ENCODE measurements at regions not wholly inside any gene's neighbourhood (a gene's known extent, or its start where the extent isn't known, plus 50 kb on each side); places are given as distances from the start of the nearest gene placed in this dataset.

GRCh38 chr1:195569934-195570333, 1038.3 kb downstream of the KCNT2 start:
- DNase-seq (ENCODE audit: low read depth, low spot score) = no peak

DNA sequence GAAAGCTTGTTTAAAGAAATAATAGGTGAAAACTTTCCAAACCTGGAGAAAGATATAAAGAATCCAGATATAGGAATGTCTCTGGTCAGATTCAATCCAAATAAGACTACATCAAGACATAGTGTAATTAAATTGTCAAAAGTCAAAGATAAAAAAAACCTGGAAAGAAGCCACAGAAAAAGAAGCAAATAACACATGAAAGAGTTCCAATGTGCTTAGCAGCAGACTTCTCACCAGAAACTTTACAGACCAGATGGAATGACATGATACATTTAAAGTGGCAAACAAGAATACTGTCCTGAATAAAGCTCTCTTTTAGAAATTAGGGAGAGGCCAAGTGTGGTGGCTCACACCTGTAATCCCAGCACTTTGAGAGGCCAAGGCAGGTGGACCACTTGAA, 1039.9 kb downstream of the KCNT2 start:
- no peak for DNase-seq (ENCODE audit: low read depth, low spot score)

GRCh38 chr1:195562074-195562473, 1046.2 kb downstream of the KCNT2 start:
- DNase-seq (ENCODE audit: low read depth, low spot score) = no peak

DNA sequence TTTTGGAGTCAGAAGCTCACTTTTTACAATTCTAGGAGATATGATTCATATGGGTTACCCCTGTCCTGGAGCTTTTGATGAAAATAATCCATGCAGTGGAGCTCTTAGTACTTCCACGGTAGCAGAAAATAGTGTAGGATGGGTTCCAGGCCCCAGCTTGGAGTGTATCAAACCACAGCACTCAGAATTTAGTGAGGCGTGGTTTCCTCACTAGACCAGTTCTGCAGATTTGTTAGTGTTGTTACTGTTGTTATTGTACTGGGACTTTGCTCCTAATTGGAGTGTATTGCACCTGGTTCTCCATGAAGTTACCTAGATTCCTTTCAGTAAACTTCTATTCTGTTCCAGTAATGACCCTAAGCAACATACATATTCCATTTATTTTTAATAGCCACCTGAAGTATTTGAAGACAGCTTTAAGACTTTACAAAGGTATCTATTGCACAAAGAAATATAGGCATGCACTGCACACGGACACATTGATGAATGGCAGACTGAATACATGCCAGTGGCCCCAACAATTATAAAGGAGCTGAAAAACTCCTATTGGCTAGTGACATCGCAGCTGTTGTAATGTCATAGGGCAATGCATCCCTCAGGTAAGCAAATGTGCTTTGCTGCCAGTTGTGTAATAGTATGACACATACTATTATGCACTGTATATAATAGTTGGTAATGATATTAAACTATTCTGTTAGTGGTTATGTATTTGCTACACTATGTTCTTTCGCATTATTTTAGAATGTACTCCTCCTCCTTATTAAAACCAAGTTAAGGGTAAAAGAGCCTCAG, 1058.0 kb downstream of the KCNT2 start:
- no peak for DNase-seq (ENCODE audit: low read depth, low spot score)

DNA sequence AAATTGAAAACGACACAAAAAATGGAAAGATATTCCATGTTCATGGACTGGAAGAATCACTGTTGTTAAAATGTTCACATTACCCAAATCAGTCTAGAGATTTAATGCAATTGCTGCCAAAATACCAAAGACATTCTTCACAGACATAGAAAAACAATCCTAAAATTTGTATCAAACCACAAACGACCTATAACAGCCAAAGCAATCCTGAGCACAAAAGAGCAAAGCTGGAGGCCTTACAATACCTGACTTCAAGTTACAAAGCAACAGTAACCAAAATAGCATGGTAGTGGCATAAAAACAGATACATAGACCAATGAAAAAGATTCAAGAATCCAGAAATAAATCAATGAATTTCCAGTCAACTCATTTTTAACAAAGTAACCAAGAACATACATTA, 1077.3 kb downstream of the KCNT2 start:
- DNase-seq (ENCODE audit: low read depth, low spot score) = no peak

DNA sequence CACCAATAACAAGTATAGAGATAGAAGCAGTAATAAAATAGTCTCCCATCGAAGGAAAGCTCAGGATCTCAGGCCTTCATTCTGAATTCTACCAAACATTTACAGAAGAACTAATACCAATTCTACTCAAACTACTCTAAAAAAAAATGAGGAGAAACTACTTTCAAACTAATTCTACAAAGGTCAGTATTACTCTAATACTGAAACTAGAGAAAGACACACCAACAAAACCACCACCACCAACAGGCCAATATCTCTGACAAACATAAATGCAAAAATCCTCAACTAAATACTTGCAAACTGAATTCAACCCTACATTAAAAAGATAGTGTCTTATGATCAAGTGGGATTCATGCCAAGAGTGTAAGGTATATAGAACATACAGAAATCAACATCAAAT, 1078.4 kb downstream of the KCNT2 start:
- no peak for DNase-seq (ENCODE audit: low read depth, low spot score)

- no peak for DNase-seq (ENCODE audit: low read depth, low spot score)
Measured at GRCh38 chr1:195520757-195521156, 1087.5 kb downstream of the KCNT2 start.

GRCh38 chr1:195516036-195516435, 1092.2 kb downstream of the KCNT2 start:
- no peak for DNase-seq (ENCODE audit: low read depth, low spot score)

DNA sequence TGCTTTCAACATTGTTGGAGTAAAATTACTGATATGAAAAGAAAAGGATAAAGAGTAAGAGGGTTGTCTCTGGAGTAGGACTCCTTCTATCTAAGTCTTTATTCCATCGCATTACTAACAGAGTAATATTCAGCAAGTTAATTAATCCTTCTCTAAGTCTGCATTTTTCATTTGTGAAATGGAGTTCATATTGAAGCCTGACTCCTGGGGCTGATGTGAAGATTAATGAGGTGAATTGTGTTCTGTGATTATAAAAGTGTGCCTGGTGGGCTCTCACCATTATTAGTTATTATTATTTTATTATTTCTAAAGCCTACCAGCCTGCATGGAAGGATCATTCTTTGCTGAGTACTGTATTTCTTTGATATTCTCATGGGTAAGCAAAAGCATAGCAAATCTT, 1096.7 kb downstream of the KCNT2 start:
- no peak for DNase-seq (ENCODE audit: low read depth, low spot score)

DNA sequence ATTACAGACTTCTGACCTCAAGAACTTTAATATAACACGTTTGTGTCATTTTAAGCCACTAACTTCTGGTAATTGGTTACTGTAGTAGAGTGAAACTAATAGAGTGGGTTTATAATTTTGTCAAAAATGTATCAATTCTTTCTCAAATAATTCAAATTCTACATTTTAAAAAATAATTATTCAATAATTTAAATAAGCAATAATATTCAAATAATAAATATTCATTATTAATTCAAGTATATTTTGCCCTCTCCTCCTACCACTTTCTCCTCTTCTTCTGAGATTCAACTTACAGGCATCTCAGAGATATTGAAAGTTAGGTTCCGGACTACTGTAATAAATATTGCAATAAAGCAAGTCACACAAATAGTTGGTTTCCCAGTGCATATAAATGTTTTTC, 1107.1 kb downstream of the KCNT2 start:
- no peak for DNase-seq (ENCODE audit: low read depth, low spot score)

DNA sequence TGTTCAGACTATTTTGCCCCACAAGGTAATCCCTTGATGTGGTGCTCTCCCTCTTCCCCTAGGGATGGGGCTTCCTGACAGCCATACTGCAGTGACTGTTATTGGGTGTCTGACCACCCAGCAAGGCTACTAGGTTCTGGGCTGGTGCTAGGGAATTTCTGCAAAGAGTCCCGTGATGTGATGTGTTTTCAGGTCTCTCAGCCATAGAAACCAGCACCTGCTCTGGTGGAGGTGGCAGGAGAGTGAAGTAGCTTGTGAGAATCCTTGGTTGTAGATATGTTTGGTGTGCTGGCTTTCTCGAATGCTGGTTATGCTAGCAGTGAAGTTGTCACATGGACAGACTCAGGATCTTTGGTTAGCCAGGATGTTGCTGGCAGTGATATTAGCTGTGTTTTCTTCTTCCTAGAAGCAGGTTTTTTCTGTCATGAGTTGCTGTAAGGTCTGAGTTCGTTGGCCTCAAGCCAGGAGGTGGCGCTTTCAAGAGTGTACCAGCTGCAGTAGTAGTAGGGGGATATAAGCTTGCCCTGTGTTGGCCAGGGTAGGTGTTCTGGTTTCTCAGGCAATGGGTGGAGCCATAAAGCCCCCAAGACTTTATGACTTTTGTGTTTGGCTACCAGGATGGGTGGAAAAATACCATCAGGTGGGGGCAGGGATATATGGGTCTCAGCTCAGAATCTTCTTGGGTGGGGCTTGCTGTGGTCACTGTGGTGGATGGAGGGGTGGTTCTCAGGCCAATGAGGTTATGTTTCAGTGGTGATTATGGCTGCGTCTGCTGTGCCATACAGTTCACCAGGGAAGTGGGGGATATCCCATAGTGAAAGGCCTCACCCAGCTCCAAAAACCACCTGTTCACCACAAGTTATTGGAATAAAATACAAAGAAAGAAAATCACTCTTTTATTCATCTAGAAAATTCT, 1112.3 kb downstream of the KCNT2 start:
- no peak for DNase-seq (ENCODE audit: low read depth, low spot score)

DNA sequence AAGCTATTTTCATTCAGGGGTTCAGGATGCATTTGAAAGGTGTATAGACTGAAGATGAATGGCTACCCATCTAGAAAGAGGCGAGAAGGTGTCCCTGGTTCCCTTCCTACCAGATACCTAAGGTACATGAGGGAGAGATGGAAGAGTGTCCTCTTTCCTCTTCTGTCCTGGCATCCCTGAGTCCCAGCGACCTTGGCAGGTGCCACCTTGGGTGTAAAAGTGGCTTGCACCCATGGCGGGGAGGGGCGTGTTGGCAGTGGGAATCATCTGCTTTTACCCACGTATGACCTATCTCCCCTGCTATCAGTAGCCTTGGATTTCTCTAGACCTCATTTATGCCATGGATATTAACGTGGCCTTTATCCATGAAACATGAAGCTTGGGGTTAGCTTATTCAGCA, 1126.1 kb downstream of the KCNT2 start:
- DNase-seq (ENCODE audit: low read depth, low spot score) = no peak

DNA sequence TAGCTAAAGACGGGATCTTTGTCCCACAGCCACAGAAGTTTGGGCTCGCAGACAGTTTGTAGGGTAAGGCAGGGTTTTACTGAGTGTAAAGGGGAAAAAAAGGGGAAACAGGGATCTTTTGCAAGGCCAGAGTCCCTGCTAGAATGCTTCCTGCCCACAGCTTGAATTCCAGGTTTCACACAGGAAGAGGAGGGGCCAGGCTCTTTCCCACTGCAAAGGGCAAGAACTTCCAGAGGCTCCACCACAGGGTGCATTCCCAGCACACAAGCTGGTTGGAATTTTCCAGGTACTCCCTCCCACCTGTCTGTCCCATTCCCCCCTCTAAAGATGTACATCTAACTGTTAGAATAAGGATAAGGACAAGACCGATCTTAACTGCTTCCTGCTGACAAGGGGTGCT, 1126.9 kb downstream of the KCNT2 start:
- peak; percentile 33 for DNase-seq (ENCODE audit: low read depth, low spot score)

DNA sequence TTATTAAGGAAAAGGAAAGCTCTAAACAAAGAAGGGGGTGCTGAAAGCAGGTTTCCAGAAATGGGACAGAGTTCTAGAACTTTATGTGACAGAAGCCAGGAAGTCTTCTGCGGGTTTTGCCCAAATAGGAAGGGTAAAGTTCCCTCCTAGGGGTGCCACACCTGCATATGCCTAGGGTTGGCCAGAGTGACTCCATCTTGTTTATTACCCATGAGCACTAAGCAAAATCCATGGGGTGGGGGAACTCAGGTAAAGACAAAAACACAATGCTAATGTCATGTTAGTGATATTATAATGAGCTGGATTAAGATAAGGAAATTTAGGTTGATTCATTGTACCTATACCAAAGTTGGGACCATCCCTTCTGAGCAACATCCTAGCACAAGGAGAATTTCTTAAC, 1132.7 kb downstream of the KCNT2 start:
- DNase-seq (ENCODE audit: low read depth, low spot score) = no peak

- DNase-seq (ENCODE audit: low read depth, low spot score) = no peak
Measured at GRCh38 chr1:195472291-195472690, 1135.9 kb downstream of the KCNT2 start.

DNA sequence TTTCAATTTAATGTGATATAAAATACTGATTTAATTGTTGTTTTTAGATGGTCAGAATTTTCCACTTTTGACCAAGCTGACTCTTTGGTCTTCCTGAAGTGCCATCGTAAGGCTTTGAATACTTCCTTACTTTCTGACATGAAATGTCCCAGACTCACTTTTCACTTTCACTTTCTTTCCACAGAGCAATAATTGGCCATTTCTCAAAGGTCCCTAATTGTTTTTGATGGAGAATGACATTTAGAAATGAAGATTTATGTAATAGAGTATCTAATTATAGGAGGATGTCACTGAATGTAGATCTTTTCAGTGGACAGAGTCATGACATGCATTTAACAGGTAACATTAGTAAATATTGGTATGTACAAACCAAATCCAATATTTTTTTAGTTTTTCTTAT, 1141.6 kb downstream of the KCNT2 start:
- DNase-seq (ENCODE audit: low read depth, low spot score) = no peak

- DNase-seq (ENCODE audit: low read depth, low spot score) = no peak
Measured at GRCh38 chr1:195462646-195463045, 1145.6 kb downstream of the KCNT2 start.

- no peak for DNase-seq (ENCODE audit: low read depth, low spot score)
Measured at GRCh38 chr1:195462152-195462551, 1146.1 kb downstream of the KCNT2 start.

- DNase-seq (ENCODE audit: low read depth, low spot score) = no peak
Measured at GRCh38 chr1:195458365-195458764, 1149.9 kb downstream of the KCNT2 start.

DNA sequence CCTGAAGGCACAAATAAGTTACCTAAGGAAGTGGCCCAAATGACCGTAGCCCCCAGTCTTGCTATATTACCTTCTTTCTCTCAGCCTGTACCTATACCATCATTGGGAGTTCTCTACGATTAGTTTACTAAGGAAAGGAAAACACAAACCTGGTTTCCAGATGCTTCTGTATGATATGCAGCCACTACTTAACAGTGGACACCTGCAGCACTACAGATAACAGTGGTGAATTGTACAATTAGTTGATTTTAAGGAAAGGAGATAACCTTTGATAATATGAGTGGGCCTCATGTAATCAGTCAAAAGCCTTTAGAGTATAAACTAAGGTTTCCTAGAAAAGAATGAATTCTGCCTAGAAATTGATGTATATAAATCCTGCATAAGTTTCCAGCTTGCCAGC, 1157.4 kb downstream of the KCNT2 start:
- no peak for DNase-seq (ENCODE audit: low read depth, low spot score)

DNA sequence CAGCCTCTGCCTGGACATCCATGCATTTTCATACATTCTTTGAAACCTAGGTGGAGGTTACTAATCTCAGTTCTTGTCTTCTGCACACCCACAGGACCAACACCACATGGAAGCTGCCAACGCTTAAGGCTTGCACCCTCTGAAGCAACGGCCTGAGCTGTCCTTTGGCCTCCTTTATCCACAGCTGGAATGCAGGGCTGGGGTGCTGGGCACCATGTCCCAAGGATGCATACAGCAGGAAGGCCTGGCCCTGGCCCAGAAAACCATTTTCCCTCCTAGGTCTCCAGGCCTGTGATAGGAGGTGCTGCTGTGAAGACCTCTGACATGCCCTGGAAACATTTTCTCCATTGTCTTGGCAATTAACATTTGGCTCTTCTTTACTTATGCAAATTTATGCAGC, 1168.6 kb downstream of the KCNT2 start:
- no peak for DNase-seq (ENCODE audit: low read depth, low spot score)

DNA sequence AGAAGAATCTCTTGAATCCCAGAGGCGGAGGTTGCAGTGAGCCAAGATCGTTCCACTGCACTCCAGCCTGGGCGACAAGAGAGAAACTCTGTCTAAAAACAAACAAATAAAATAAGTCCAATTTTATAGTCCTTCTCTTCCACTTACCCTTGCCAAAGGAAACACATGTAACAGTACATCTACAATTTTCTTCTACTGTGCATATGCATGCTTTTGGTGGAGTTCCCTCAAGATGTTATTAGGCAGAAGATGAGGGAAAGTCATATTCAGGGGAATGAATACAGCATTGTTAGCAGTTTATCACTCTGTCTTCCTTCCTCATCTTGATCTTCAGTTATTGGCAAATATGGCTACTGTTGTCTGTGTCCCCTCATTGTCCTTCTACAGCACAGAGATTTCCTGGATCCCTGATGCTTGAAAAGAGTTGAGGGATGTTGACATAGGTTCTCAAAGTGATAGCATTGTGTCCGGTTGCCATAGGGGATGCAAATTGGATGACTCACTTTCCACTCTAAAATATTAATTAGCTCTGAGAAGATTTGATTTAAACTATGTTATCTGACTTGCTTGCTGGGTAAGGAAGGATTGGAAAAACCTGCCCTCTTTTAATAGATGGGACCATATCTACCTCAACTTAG, 1173.6 kb downstream of the KCNT2 start:
- DNase-seq (ENCODE audit: low read depth, low spot score) = no peak
